HepG2 (cell line): ENCODE measurements at regions not wholly inside any gene's neighbourhood (a gene's known extent, or its start where the extent isn't known, plus 50 kb on each side); places are given as distances from the start of the nearest gene placed in this dataset.
A peak's percentile ranks its signal among the peaks of the same experiment; 100 is the strongest.

ENCODE experiments used
- ATAC-seq: fragments of 200-7000 bp; cut with Tn5 transposase; 3 replicates; pipeline ENCODE4 v1.9.1; 2020; ENCODE audit warnings: mild to moderate bottlenecking, moderate library complexity
- BruUV-seq: library from RNA; stranded (reverse); fragments of 400-500 nt; replicated peaks from 2 replicates; lab custom pipeline; 2021; lab: Mats Ljungman, UMichigan
- CTCF ChIA-PET: fragments of 300-600 bp; formaldehyde crosslinking; extraction: SDS; loops from one replicate; lab custom pipeline; 2021; ENCODE audit warnings: low total read pairs, inconsistent platforms, low intra/inter-chr PET ratio; lab: Yijun Ruan, JAX
- POLR2A ChIA-PET: fragments of 350-600 bp; sonication (Branson Sonifier 250); formaldehyde crosslinking; loops from one replicate; lab custom pipeline; 2020; ENCODE audit warnings: antibody characterized with exemption, inconsistent platforms; lab: Yijun Ruan, JAX
- DNase-seq: peaks from one replicate; pipeline ENCODE4 v3.0.0-alpha.2; 2015; ENCODE audit warnings: low spot score
- FAIRE-seq: peaks from 3 replicates; lab custom pipeline; 2011; peaks lifted over from hg19 to GRCh38; lab: Jason Lieb, UNC
- H2AFZ ChIP-seq: one replicate; pipeline ENCODE4 v1.6.1; 2011; ENCODE audit warnings: low read length, inconsistent platforms
- H3K27ac ChIP-seq: fragments of 300-600 bp; 3 replicates; pipeline ENCODE4 v1.8.0; 2011; ENCODE audit warnings: mixed run types, mild to moderate bottlenecking, mixed read lengths, low read length, inconsistent platforms; ENCODE audit not compliant: insufficient read depth; ENCODE audit errors: extremely low read length
- H3K27me3 ChIP-seq, 2 experiments: fragments of 200-600 bp in 1 of 2; 2 replicates in 1 of 2; 3 replicates in 1 of 2; pipeline versions ENCODE4 v1.6.0 to v1.8.0; 2011; ENCODE audit warnings: low read length in 2 of 2, mild to moderate bottlenecking in 2 of 2, moderate library complexity in 2 of 2, inconsistent platforms in 1 of 2; ENCODE audit not compliant: insufficient read depth in 2 of 2, control insufficient read depth in 1 of 2
- H3K36me3 ChIP-seq, 2 experiments: fragments of 200-600 bp in 1 of 2; replicated peaks in 1 of 2; 2 replicates in 1 of 2; 3 replicates in 1 of 2; pipeline versions ENCODE4 v1.5.1 to v1.8.0; 2011; ENCODE audit warnings: low read length in 2 of 2, inconsistent platforms in 1 of 2; ENCODE audit not compliant: insufficient read depth in 2 of 2, control insufficient read depth in 1 of 2
- H3K4me1 ChIP-seq: 2 replicates; pipeline ENCODE4 v1.5.1; 2012; ENCODE audit warnings: low read length, inconsistent platforms; ENCODE audit not compliant: insufficient read depth
- H3K4me2 ChIP-seq: 2 replicates; pipeline ENCODE4 v1.6.0; 2011; ENCODE audit warnings: low read depth, low read length, inconsistent platforms
- H3K4me3 ChIP-seq, 3 experiments: fragments of 200-600 bp in 1 of 3; sonication (generic), shearing (Covaris generic) in 1 of 3; replicated peaks in 1 of 3; 2 replicates each; pipeline ENCODE4 v1.5.1; 2011 to 2016; ENCODE audit warnings: low read length in 3 of 3, inconsistent platforms in 2 of 3, low read depth in 2 of 3, mild to moderate bottlenecking in 2 of 3, control low read depth in 1 of 3, mixed read lengths in 1 of 3; ENCODE audit not compliant: insufficient read depth in 1 of 3
- H3K79me2 ChIP-seq: one replicate; pipeline ENCODE4 v1.6.1; 2011; ENCODE audit warnings: low read length, inconsistent platforms; ENCODE audit not compliant: insufficient read depth
- H3K9ac ChIP-seq: 2 replicates; pipeline ENCODE4 v1.6.0; 2011; ENCODE audit warnings: mild to moderate bottlenecking, low read depth, low read length, inconsistent platforms; ENCODE audit not compliant: insufficient read depth
- H3K9me3 ChIP-seq: 2 replicates; pipeline ENCODE4 v1.5.1; 2012; ENCODE audit warnings: mild to moderate bottlenecking, low read length
- H4K20me1 ChIP-seq: 2 replicates; pipeline ENCODE4 v1.6.0; 2011; ENCODE audit warnings: inconsistent platforms, mild to moderate bottlenecking, low read length, moderate library complexity; ENCODE audit not compliant: insufficient read depth
- EEA1 ChIP-seq: sonication (generic); formaldehyde crosslinking; IDR thresholded peaks from 2 replicates; pipeline ENCODE4 v1.5.1; 2020; ENCODE audit warnings: mild to moderate bottlenecking, missing genetic modification reagents, borderline replicate concordance
- KMT2B ChIP-seq: IDR thresholded peaks from 2 replicates; pipeline ENCODE4 v1.6.1; 2016; ENCODE audit warnings: missing genetic modification reagents, missing compliant biosample characterization
- PHF20 ChIP-seq: sonication (generic); formaldehyde crosslinking; IDR thresholded peaks from 2 replicates; pipeline ENCODE4 v1.5.0; 2020; ENCODE audit warnings: mild to moderate bottlenecking, missing genetic modification reagents
- SKI ChIP-seq: fragments of 450-650 bp; IDR thresholded peaks from one replicate; pipeline ENCODE4 v1.6.1; 2018; ENCODE audit warnings: mild to moderate bottlenecking; ENCODE audit not compliant: partially characterized antibody
- TCF7 ChIP-seq: sonication (generic); IDR thresholded peaks from 2 replicates; pipeline ENCODE4 v1.6.1; 2016; ENCODE audit warnings: antibody characterized with exemption, low read depth
- TEAD3 ChIP-seq: optimal IDR thresholded peaks from 2 replicates; pipeline ENCODE3; 2016; ENCODE audit warnings: borderline replicate concordance
- ZNF407 ChIP-seq: sonication (generic); formaldehyde crosslinking; IDR thresholded peaks from one replicate; pipeline ENCODE4 v1.5.1; 2020; ENCODE audit warnings: mild to moderate bottlenecking, missing genetic modification reagents; ENCODE audit errors: not compliant biosample characterization
- ZNF430 ChIP-seq: sonication (generic); formaldehyde crosslinking; IDR thresholded peaks from 2 replicates; pipeline ENCODE4 v1.9.0; 2021; ENCODE audit warnings: mild to moderate bottlenecking, missing genetic modification reagents
- ZNF567 ChIP-seq: sonication (generic); formaldehyde crosslinking; IDR thresholded peaks from 2 replicates; pipeline ENCODE4 v1.8.1; 2023; ENCODE audit warnings: mild to moderate bottlenecking, missing genetic modification reagents, borderline replicate concordance
- WGBS: methylation state at CpG from one replicate; pipeline ENCODE4 v1.1.6; 2017; ENCODE audit warnings: low lambda C conversion rate; 5-methylcytosine and 5-hydroxymethylcytosine counted together
- in situ Hi-C: cut with HindIII; loops from 2 replicates; pipeline ENCODE4 v1.10.0; 2017; ENCODE audit warnings: low pct_unique_long_range_greater_than_20kb; ENCODE audit not compliant: extremely low pct_ligation_motif_present
- intact Hi-C: fragments of 100-400 bp; cut with micrococcal nuclease; formaldehyde crosslinking; loops from one replicate; pipeline ENCODE4 v1.10.0; 2022; ENCODE audit not compliant: unreplicated experiment
- TF ChIP-seq, protein P1 (sequence below): sonication (generic); formaldehyde crosslinking; IDR thresholded peaks from 2 replicates; pipeline ENCODE4 v1.9.0; 2021; ENCODE audit warnings: missing genetic modification reagents, borderline replicate concordance
- TF ChIP-seq, protein P2 (sequence below): sonication (generic); formaldehyde crosslinking; IDR thresholded peaks from 2 replicates; pipeline ENCODE4 v1.8.0; 2022; ENCODE audit warnings: missing genetic modification reagents, mild to moderate bottlenecking, moderate library complexity, borderline replicate concordance

DNA sequence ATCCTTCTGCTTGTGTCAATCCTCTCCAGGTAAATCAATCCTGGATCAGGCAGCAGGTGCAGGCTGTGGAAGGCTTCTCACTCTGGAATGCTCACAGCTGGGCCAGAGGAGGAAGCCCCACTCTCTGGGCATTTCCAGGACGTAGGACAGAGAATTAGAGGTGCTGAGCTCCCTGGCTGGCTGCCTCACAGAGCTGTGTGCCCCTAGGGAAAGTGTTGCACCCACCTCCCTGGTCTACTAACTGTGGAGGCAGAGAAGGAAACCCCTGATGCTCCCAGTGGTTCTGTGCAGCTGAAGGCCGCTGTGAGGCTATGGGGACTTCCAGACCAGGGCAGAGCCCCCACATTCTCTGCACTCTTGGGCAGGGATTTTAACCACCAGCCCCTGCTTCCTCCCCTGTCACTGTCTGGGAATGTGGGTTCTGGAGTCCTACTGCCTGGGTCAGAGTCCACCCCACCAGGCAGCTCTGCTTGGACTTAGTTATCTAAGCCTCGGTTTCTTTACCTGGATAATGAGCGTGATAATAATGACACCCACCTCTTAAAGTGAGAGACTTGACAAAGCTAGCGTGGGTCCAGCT lies 73.5 kb upstream of the EEPD1 start:
- Histone ChIP-seq H3K4me3 (no peak overlapping the region), H3K9ac (no peak overlapping the region), H2AFZ (no peak overlapping the region), H3K4me1 (peaks cover 22% of the 10 kb centered on the region), H3K27me3 (peaks cover 0 to 9% of the 10 kb centered on the region in 2 experiments; a peak in 1 of 5 replicates), H3K36me3 (no peaks in the 10 kb centered on the region), H3K9me3 (no peaks in the 10 kb centered on the region), H3K4me2 (peak overlapping the region; percentile 37), H4K20me1 (no peaks in the 10 kb centered on the region), H3K79me2 (no peaks in the 10 kb centered on the region), H3K27ac (no peak overlapping the region)
- in situ Hi-C loops (no loop called here), intact Hi-C loops (loop anchor here (10.0 kb wide), 1 partner anchor 95 kb away; no protein-coding TSS in a partner anchor)
- ATAC-seq (peak; percentile 69), DNase-seq (peak; percentile 21), FAIRE-seq (no peak)
- WGBS = 0% methylated on average over 2 of the region's 5 CpGs
- POLR2A ChIA-PET = no interaction called here
- no TSS peak for BruUV-seq
- CTCF ChIA-PET = no interaction called here
- no peak for TF ChIP-seq PHF20 (CRISPR knock-in tag)
- no peak for TF ChIP-seq ZNF430 (CRISPR knock-in tag)
- no peak for TF ChIP-seq ZNF567 (CRISPR knock-in tag)
- TF ChIP-seq TEAD3 = peak; percentile 7
- TF ChIP-seq, protein P1, sequence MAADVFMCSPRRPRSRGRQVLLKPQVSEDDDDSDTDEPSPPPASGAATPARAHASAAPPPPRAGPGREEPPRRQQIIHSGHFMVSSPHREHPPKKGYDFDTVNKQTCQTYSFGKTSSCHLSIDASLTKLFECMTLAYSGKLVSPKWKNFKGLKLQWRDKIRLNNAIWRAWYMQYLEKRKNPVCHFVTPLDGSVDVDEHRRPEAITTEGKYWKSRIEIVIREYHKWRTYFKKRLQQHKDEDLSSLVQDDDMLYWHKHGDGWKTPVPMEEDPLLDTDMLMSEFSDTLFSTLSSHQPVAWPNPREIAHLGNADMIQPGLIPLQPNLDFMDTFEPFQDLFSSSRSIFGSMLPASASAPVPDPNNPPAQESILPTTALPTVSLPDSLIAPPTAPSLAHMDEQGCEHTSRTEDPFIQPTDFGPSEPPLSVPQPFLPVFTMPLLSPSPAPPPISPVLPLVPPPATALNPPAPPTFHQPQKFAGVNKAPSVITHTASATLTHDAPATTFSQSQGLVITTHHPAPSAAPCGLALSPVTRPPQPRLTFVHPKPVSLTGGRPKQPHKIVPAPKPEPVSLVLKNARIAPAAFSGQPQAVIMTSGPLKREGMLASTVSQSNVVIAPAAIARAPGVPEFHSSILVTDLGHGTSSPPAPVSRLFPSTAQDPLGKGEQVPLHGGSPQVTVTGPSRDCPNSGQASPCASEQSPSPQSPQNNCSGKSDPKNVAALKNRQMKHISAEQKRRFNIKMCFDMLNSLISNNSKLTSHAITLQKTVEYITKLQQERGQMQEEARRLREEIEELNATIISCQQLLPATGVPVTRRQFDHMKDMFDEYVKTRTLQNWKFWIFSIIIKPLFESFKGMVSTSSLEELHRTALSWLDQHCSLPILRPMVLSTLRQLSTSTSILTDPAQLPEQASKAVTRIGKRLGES (CRISPR knock-in tag) = no peak
- no peak for TF ChIP-seq KMT2B (CRISPR knock-in tag)
- no peak for TF ChIP-seq SKI
- TF ChIP-seq, protein P2, sequence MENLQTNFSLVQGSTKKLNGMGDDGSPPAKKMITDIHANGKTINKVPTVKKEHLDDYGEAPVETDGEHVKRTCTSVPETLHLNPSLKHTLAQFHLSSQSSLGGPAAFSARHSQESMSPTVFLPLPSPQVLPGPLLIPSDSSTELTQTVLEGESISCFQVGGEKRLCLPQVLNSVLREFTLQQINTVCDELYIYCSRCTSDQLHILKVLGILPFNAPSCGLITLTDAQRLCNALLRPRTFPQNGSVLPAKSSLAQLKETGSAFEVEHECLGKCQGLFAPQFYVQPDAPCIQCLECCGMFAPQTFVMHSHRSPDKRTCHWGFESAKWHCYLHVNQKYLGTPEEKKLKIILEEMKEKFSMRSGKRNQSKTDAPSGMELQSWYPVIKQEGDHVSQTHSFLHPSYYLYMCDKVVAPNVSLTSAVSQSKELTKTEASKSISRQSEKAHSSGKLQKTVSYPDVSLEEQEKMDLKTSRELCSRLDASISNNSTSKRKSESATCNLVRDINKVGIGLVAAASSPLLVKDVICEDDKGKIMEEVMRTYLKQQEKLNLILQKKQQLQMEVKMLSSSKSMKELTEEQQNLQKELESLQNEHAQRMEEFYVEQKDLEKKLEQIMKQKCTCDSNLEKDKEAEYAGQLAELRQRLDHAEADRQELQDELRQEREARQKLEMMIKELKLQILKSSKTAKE (CRISPR knock-in tag) = 0 out of 2 replicates have a peak, but pooled peaks have one; percentile 32
- TF ChIP-seq EEA1 = no peak
- TF ChIP-seq ZNF407 (CRISPR knock-in tag) = no peak
- no peak for TF ChIP-seq TCF7
